Neural cell (in vitro differentiated cells): ENCODE measurements at regions not wholly inside any gene's neighbourhood (a gene's known extent, or its start where the extent isn't known, plus 50 kb on each side); places are given as distances from the start of the nearest gene placed in this dataset.
A peak's percentile ranks its signal among the peaks of the same experiment; 100 is the strongest.

Source experiments
- H2AFZ ChIP-seq: fragments of 200-600, 300-800 bp; sonication (generic), shearing (Covaris generic); 2 replicates; pipeline ENCODE4 v1.6.0; 2014; ENCODE audit warnings: low read depth, mild to moderate bottlenecking, antibody characterized with exemption, low read length, moderate library complexity
- H3F3A ChIP-seq: fragments of 200-600 bp; shearing (Covaris generic); 2 replicates; pipeline ENCODE4 v1.6.1; 2016; ENCODE audit warnings: mild to moderate bottlenecking, moderate library complexity, mixed read lengths, antibody characterized with exemption, low read length; ENCODE audit not compliant: insufficient read depth, poor library complexity, severe bottlenecking
- H3K27ac ChIP-seq: fragments of 200-600, 300-800 bp; sonication (generic), shearing (Covaris generic); 2 replicates; pipeline ENCODE4 v1.5.1; 2014; ENCODE audit warnings: mild to moderate bottlenecking, low read length, moderate library complexity
- H3K27me3 ChIP-seq: fragments of 300-800, 200-600 bp; sonication (generic), shearing (Covaris generic); 2 replicates; pipeline ENCODE4 v1.6.0; 2014; ENCODE audit warnings: mild to moderate bottlenecking, low read depth, low read length, moderate library complexity; ENCODE audit not compliant: insufficient read depth
- H3K36me3 ChIP-seq: fragments of 300-800, 200-600 bp; sonication (generic), shearing (Covaris generic); 2 replicates; pipeline ENCODE4 v1.5.1; 2014; ENCODE audit warnings: mild to moderate bottlenecking, antibody characterized with exemption, low read length, moderate library complexity; ENCODE audit not compliant: insufficient read depth
- H3K4me2 ChIP-seq: fragments of 300-800, 200-600 bp; sonication (generic), shearing (Covaris generic); 2 replicates; pipeline ENCODE4 v1.6.0; 2014; ENCODE audit warnings: mild to moderate bottlenecking, low read length
- H3K4me3 ChIP-seq: fragments of 300-800, 200-600 bp; sonication (generic), shearing (Covaris generic); 2 replicates; pipeline ENCODE4 v1.5.1; 2014; ENCODE audit warnings: mild to moderate bottlenecking, low read length, moderate library complexity
- H3K79me2 ChIP-seq: fragments of 200-600 bp; shearing (Covaris generic); replicated peaks from 2 replicates; pipeline ENCODE4 v1.6.0; 2014; ENCODE audit warnings: mild to moderate bottlenecking, low read length, moderate library complexity; ENCODE audit not compliant: insufficient read depth
- H3K9ac ChIP-seq: fragments of 300-800, 200-600 bp; sonication (generic), shearing (Covaris generic); 2 replicates; pipeline ENCODE4 v1.6.1; 2016; ENCODE audit warnings: mild to moderate bottlenecking, low read length, mixed read lengths
- H3K9me2 ChIP-seq: fragments of 200-600 bp; shearing (Covaris generic); 2 replicates; pipeline ENCODE4 v1.6.1; 2016; ENCODE audit warnings: mild to moderate bottlenecking, low read length, mixed read lengths; ENCODE audit not compliant: insufficient read depth
- H3K9me3 ChIP-seq: fragments of 200-600, 300-800 bp; sonication (generic), shearing (Covaris generic); 2 replicates; pipeline ENCODE4 v1.6.1; 2016; ENCODE audit warnings: mild to moderate bottlenecking, mixed run types, low read length, moderate library complexity, mixed read lengths
- H4K20me1 ChIP-seq: fragments of 200-600 bp; shearing (Covaris generic); 2 replicates; pipeline ENCODE4 v1.6.1; 2016; ENCODE audit warnings: mild to moderate bottlenecking, mixed run types; ENCODE audit not compliant: insufficient read depth
- EP300 ChIP-seq: fragments of 450-650 bp; conservative IDR thresholded peaks from 2 replicates; pipeline ENCODE4 v1.6.1; 2014; ENCODE audit warnings: antibody characterized with exemption, mild to moderate bottlenecking, moderate library complexity; ENCODE audit not compliant: poor library complexity, severe bottlenecking
- MXI1 ChIP-seq: fragments of 450-650 bp; conservative IDR thresholded peaks from 2 replicates; pipeline ENCODE4 v1.6.1; 2014; ENCODE audit warnings: antibody characterized with exemption, mild to moderate bottlenecking; ENCODE audit not compliant: poor library complexity, severe bottlenecking
- POLR2AphosphoS5 ChIP-seq: IDR thresholded peaks from 2 replicates; pipeline ENCODE4 v1.6.1; 2012
- RAD21 ChIP-seq: fragments of 450-650 bp; conservative IDR thresholded peaks from 2 replicates; pipeline ENCODE4 v1.6.1; 2014; ENCODE audit warnings: antibody characterized with exemption, mild to moderate bottlenecking, moderate library complexity
- SMC3 ChIP-seq: fragments of 450-650 bp; conservative IDR thresholded peaks from 2 replicates; pipeline ENCODE4 v1.6.1; 2014; ENCODE audit warnings: antibody characterized with exemption, mild to moderate bottlenecking, moderate library complexity; ENCODE audit not compliant: poor library complexity
- TAF1 ChIP-seq: IDR thresholded peaks from 2 replicates; pipeline ENCODE4 v1.6.1; 2012; ENCODE audit warnings: low read depth
- TF ChIP-seq, protein P1 (sequence below): IDR thresholded peaks from 2 replicates; pipeline ENCODE4 v1.6.1; 2012; ENCODE audit warnings: borderline replicate concordance

DNA sequence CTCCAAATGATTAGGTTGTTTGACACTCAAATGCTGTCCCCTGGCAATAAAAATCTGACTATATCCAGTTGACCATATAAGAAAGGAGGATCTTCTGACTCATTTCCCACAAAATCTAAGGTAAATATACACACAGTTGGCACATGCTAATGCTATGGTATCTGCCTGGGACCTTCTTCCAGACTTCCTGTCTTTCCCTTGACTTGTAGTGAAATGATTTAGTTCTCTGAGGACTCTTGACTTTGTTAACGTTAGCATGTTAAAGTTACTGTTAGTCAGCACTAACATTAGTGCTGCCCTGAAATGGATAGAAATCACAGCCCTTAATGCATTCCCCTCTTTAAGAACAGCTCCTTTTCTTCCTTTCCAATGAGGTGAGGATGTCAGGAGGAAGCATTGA lies 124.3 kb upstream of the LSAMP start:
- Histone ChIP-seq H4K20me1 (no peaks in the 10 kb centered on the region), H3F3A (no peaks in the 10 kb centered on the region), H3K9me3 (no peaks in the 10 kb centered on the region), H2AFZ (no peak overlapping the region), H3K9ac (no peak overlapping the region), H3K9me2 (no peaks in the 10 kb centered on the region), H3K27ac (no peak overlapping the region), H3K36me3 (no peaks in the 10 kb centered on the region), H3K79me2 (no peaks in the 10 kb centered on the region), H3K4me3 (no peak overlapping the region), H3K4me2 (no peak overlapping the region), H3K27me3 (no peaks in the 10 kb centered on the region)
- TF ChIP-seq TAF1 (no peak), SMC3 (no peak), POLR2AphosphoS5 (no peak), EP300 (no peak), RAD21 (no peak), MXI1 (no peak)

DNA sequence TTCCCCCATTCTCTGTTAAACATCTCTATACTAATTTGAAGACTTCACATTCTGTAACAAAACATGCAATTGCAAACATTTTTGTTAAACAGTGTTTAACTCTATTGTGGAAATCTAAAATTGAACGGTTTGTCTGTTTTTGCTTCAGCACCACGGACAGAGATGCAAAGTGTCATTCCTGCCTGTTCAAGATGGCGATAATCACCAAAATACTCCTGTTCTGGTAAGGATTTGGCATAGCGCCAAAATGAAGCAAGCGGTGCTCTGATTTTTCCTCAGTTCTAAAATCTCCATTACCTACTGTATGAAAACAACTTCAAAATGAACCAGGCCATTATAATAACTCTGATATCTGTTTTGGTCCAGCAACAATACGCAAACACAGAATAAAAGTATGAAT lies 129.7 kb upstream of the TUSC7 start:
- Histone ChIP-seq H3K4me3 (no peak overlapping the region), H3K36me3 (no peaks in the 10 kb centered on the region), H3K79me2 (no peaks in the 10 kb centered on the region), H3K9ac (no peak overlapping the region), H3K27me3 (no peaks in the 10 kb centered on the region), H3K4me2 (no peak overlapping the region), H2AFZ (no peak overlapping the region), H4K20me1 (no peaks in the 10 kb centered on the region), H3K9me2 (no peaks in the 10 kb centered on the region), H3K27ac (no peak overlapping the region), H3K9me3 (no peaks in the 10 kb centered on the region), H3F3A (no peaks in the 10 kb centered on the region)
- TF ChIP-seq MXI1 (no peak), TAF1 (no peak)
- TF ChIP-seq, protein P1, sequence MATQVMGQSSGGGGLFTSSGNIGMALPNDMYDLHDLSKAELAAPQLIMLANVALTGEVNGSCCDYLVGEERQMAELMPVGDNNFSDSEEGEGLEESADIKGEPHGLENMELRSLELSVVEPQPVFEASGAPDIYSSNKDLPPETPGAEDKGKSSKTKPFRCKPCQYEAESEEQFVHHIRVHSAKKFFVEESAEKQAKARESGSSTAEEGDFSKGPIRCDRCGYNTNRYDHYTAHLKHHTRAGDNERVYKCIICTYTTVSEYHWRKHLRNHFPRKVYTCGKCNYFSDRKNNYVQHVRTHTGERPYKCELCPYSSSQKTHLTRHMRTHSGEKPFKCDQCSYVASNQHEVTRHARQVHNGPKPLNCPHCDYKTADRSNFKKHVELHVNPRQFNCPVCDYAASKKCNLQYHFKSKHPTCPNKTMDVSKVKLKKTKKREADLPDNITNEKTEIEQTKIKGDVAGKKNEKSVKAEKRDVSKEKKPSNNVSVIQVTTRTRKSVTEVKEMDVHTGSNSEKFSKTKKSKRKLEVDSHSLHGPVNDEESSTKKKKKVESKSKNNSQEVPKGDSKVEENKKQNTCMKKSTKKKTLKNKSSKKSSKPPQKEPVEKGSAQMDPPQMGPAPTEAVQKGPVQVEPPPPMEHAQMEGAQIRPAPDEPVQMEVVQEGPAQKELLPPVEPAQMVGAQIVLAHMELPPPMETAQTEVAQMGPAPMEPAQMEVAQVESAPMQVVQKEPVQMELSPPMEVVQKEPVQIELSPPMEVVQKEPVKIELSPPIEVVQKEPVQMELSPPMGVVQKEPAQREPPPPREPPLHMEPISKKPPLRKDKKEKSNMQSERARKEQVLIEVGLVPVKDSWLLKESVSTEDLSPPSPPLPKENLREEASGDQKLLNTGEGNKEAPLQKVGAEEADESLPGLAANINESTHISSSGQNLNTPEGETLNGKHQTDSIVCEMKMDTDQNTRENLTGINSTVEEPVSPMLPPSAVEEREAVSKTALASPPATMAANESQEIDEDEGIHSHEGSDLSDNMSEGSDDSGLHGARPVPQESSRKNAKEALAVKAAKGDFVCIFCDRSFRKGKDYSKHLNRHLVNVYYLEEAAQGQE = peak; percentile 39

DNA sequence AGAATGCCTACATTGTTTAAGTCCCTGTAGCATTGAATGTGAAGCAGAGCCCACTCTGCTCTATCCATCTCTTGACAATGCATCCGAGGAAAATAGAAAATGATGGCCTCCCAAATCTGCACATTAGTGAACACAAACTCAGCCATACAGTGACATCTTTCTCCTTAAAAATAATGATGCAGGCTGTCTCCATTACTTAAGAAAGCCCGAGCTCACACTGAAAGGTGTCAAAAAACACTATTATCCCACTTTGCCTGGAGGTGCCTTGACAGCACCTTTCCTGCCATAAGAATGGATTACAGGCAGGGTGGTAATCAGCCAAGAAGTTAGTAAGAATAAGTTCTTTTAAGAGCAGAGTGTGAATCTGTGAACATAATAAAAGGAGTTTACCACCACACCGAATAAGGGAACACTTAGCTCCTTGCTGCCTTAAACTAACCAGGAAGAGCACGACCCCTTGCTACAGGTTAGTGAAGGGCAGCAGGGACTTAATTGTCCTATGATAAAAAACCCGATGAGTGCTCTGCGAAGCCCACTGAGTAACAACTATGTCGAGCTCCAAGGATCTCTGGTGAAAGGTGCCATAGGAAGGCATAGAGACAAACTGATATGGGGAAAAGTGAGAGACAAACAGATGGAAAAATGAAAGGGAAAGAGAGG lies 123.2 kb upstream of the TUSC7 start:
- H3K27me3 ChIP-seq = no peaks in the 10 kb centered on the region
- H3K9ac ChIP-seq = no peak overlapping the region
- H3F3A ChIP-seq = no peaks in the 10 kb centered on the region
- no peaks in the 10 kb centered on the region for H4K20me1 ChIP-seq
- no peaks in the 10 kb centered on the region for H3K9me2 ChIP-seq
- H3K36me3 ChIP-seq = no peaks in the 10 kb centered on the region
- peak overlapping the region; percentile 46 for H3K27ac ChIP-seq
- peak; percentile 42 for TF ChIP-seq POLR2AphosphoS5
- no peak for TF ChIP-seq TAF1
- TF ChIP-seq, protein P1 = peak; percentile 17
- TF ChIP-seq RAD21 = no peak
- peak; percentile 91 for TF ChIP-seq EP300
- no peaks in the 10 kb centered on the region for H3K79me2 ChIP-seq
- H3K4me3 ChIP-seq = no peak overlapping the region
- no peak overlapping the region for H3K4me2 ChIP-seq
- H2AFZ ChIP-seq = no peak overlapping the region
- no peaks in the 10 kb centered on the region for H3K9me3 ChIP-seq
